Activated naive CD8-positive, alpha-beta T cell treated with anti-CD3 and anti-CD28 coated beads, Interleukin-2, amount 10 ng/mL, durations not matched to agents 7 days and 5 days (primary cell): ENCODE measurements at regions not wholly inside any gene's neighbourhood (a gene's known extent, or its start where the extent isn't known, plus 50 kb on each side); places are given as distances from the start of the nearest gene placed in this dataset.

Experiments
- ATAC-seq: fragments of 150-1000 bp; cut with Tn5 transposase; one replicate; pipeline ENCODE4 v1.10.0; 2021; ENCODE audit warnings: low read depth, moderate library complexity
- POLR2A ChIA-PET: fragments of 350-600 bp; sonication (Branson Sonifier 250); formaldehyde crosslinking; loops from one replicate; lab custom pipeline; 2021; ENCODE audit warnings: antibody characterized with exemption; lab: Charles Lee
- DNase-seq: peaks from one replicate; pipeline ENCODE4 v3.0.0; 2021
- H3K27ac Mint-ChIP-seq: one replicate; pipeline ENCODE4 v1.8.0; 2022; ENCODE audit warnings: mild to moderate bottlenecking, mixed read lengths
- H3K27me3 Mint-ChIP-seq: one replicate; pipeline ENCODE4 v1.8.0; 2022; ENCODE audit warnings: mild to moderate bottlenecking, moderate library complexity, mixed read lengths
- H3K36me3 Mint-ChIP-seq: one replicate; pipeline ENCODE4 v1.8.0; 2021; ENCODE audit warnings: mild to moderate bottlenecking, mixed read lengths
- H3K4me1 Mint-ChIP-seq: one replicate; pipeline ENCODE4 v1.8.0; 2021; ENCODE audit warnings: mixed read lengths
- H3K4me3 Mint-ChIP-seq: one replicate; pipeline ENCODE4 v1.8.0; 2022; ENCODE audit warnings: mild to moderate bottlenecking, moderate library complexity, mixed read lengths
- H3K9me3 Mint-ChIP-seq: one replicate; pipeline ENCODE4 v1.8.0; 2021; ENCODE audit warnings: mixed read lengths

- H3K4me1 Mint-ChIP-seq, result peaks cover 15% of the 10 kb centered on the region
- H3K36me3 Mint-ChIP-seq, result no peaks in the 10 kb centered on the region
- no peak overlapping the region for H3K27ac Mint-ChIP-seq
- no peak for DNase-seq
- POLR2A ChIA-PET, result no interaction called here
- no peaks in the 10 kb centered on the region for H3K27me3 Mint-ChIP-seq
- H3K9me3 Mint-ChIP-seq, result no peaks in the 10 kb centered on the region
- ATAC-seq, result peak; percentile 30
- no peak overlapping the region for H3K4me3 Mint-ChIP-seq
These were observed 65.4 kb upstream of the WDFY2 start for GRCh38 chr13:51518827-51519226.

- POLR2A ChIA-PET, result interaction anchor here (1.3 kb wide), 1 partner anchor 66 kb away, joined by 4 read pairs; the partner anchor contains the start of gene INTS6
- Mint-ChIP-seq H3K27ac (no peak overlapping the region), H3K36me3 (no peaks in the 10 kb centered on the region), H3K4me1 (peaks cover 15% of the 10 kb centered on the region), H3K27me3 (no peaks in the 10 kb centered on the region), H3K4me3 (no peak overlapping the region), H3K9me3 (no peaks in the 10 kb centered on the region)
- DNase-seq (no peak), ATAC-seq (no peak)
These were observed 64.5 kb upstream of the WDFY2 start for GRCh38 chr13:51519771-51520216.

GRCh38 chr13:51520524-51520923 lies 63.7 kb upstream of the WDFY2 start:
- no peak for ATAC-seq

GRCh38 chr13:51523082-51523518 lies 61.2 kb upstream of the WDFY2 start:
- Mint-ChIP-seq H3K27me3 (peaks cover 3% of the 10 kb centered on the region), H3K4me3 (peak overlapping the region; percentile 28), H3K9me3 (no peaks in the 10 kb centered on the region), H3K36me3 (no peaks in the 10 kb centered on the region), H3K4me1 (peaks cover 15% of the 10 kb centered on the region), H3K27ac (peak overlapping the region; percentile 70)
- peak; percentile 76 for ATAC-seq
- DNase-seq, result peak; percentile 43
- POLR2A ChIA-PET, result no interaction called here

More at GRCh38 chr13:51520524-51520923, 63.7 kb upstream of the WDFY2 start:
- no peaks in the 10 kb centered on the region for H3K27me3 Mint-ChIP-seq
- no peak overlapping the region for H3K27ac Mint-ChIP-seq
- POLR2A ChIA-PET, result interaction anchor here (1.3 kb wide), 1 partner anchor 67 kb away, joined by 4 read pairs; the partner anchor contains the start of gene INTS6
- no peak overlapping the region for H3K4me3 Mint-ChIP-seq
- H3K36me3 Mint-ChIP-seq, result no peaks in the 10 kb centered on the region
- DNase-seq, result no peak
- peaks cover 15% of the 10 kb centered on the region for H3K4me1 Mint-ChIP-seq
- H3K9me3 Mint-ChIP-seq, result no peaks in the 10 kb centered on the region

- ATAC-seq (no peak), DNase-seq (no peak)
- Mint-ChIP-seq H3K36me3 (peaks cover 8% of the 10 kb centered on the region), H3K27ac (no peak overlapping the region), H3K4me1 (peaks cover 13% of the 10 kb centered on the region), H3K9me3 (peaks cover 3% of the 10 kb centered on the region), H3K4me3 (no peak overlapping the region), H3K27me3 (peaks cover 3% of the 10 kb centered on the region)
- POLR2A ChIA-PET, result no interaction called here
These were observed 60.0 kb upstream of the WDFY2 start for GRCh38 chr13:51524312-51524711.

- Mint-ChIP-seq H3K27me3 (peaks cover 3% of the 10 kb centered on the region), H3K27ac (no peak overlapping the region), H3K4me1 (peaks cover 13% of the 10 kb centered on the region), H3K9me3 (peaks cover 4% of the 10 kb centered on the region), H3K4me3 (no peak overlapping the region), H3K36me3 (peaks cover 9% of the 10 kb centered on the region)
- POLR2A ChIA-PET, result no interaction called here
- ATAC-seq (no peak), DNase-seq (no peak)
These were observed 59.3 kb upstream of the WDFY2 start for GRCh38 chr13:51524829-51525566.

- DNase-seq (no peak), ATAC-seq (no peak)
These were observed 58.6 kb upstream of the WDFY2 start for GRCh38 chr13:51525567-51526167.

GRCh38 chr13:51526202-51526601 lies 58.1 kb upstream of the WDFY2 start:
- Mint-ChIP-seq H3K9me3 (peaks cover 4% of the 10 kb centered on the region), H3K36me3 (peaks cover 18% of the 10 kb centered on the region), H3K27ac (no peak overlapping the region), H3K4me1 (peaks cover 10% of the 10 kb centered on the region), H3K27me3 (peaks cover 3% of the 10 kb centered on the region), H3K4me3 (no peak overlapping the region)
- DNase-seq (no peak), ATAC-seq (no peak)
- POLR2A ChIA-PET, result no interaction called here

More at GRCh38 chr13:51525567-51526167, 58.6 kb upstream of the WDFY2 start:
- Mint-ChIP-seq H3K27ac (no peak overlapping the region), H3K27me3 (peaks cover 3% of the 10 kb centered on the region), H3K36me3 (peaks cover 15% of the 10 kb centered on the region), H3K4me3 (no peak overlapping the region), H3K9me3 (peaks cover 4% of the 10 kb centered on the region), H3K4me1 (peaks cover 10% of the 10 kb centered on the region)
- POLR2A ChIA-PET, result no interaction called here

- POLR2A ChIA-PET, result interaction anchor here (5.2 kb wide), 1 partner anchor 79 kb away, joined by 26 read pairs; the partner anchor contains the start of gene INTS6
- Mint-ChIP-seq H3K27ac (peak overlapping the region; percentile 5), H3K4me3 (peak overlapping the region; percentile 31), H3K27me3 (no peaks in the 10 kb centered on the region), H3K36me3 (peaks cover 23% of the 10 kb centered on the region), H3K4me1 (peaks cover 29% of the 10 kb centered on the region), H3K9me3 (peaks cover 5% of the 10 kb centered on the region)
- ATAC-seq (peak; percentile 31), DNase-seq (no peak)
These were observed 51.5 kb upstream of the WDFY2 start for GRCh38 chr13:51532736-51533197.

GRCh38 chr13:51534041-51534817 lies 50.0 kb upstream of the WDFY2 start:
- peak overlapping the region; percentile 1 for H3K27ac Mint-ChIP-seq

More at GRCh38 chr13:51534041-51534817, 50.0 kb upstream of the WDFY2 start:
- H3K36me3 Mint-ChIP-seq, result peaks cover 17% of the 10 kb centered on the region
- H3K4me3 Mint-ChIP-seq, result peak overlapping the region; percentile 55
- DNase-seq (peak; percentile 69), ATAC-seq (peak; percentile 84)
- POLR2A ChIA-PET, result interaction anchor here (1.6 to 5.2 kb wide), 2 partner anchors 81 to 83 kb away, joined by 4 to 26 read pairs; partner anchors contain the start of gene INTS6
- H3K4me1 Mint-ChIP-seq, result peaks cover 29% of the 10 kb centered on the region
- H3K9me3 Mint-ChIP-seq, result peaks cover 5% of the 10 kb centered on the region
- H3K27me3 Mint-ChIP-seq, result no peaks in the 10 kb centered on the region
